HG03575 (cell line): ENCODE measurements at regions not wholly inside any gene's neighbourhood (a gene's known extent, or its start where the extent isn't known, plus 50 kb on each side); places are given as distances from the start of the nearest gene placed in this dataset.
"Not testable (repeated sequence)": the region's sequence is repeated elsewhere in the genome, so short reads cannot be mapped to it uniquely, and the experiment has no call there.

Experiments
- ATAC-seq: cut with Tn5 transposase; IDR thresholded peaks from one replicate; pipeline ENCODE4 v1.9.1; 2021; ENCODE audit not compliant: unreplicated experiment, insufficient number of reproducible peaks, low FRiP score; ENCODE audit errors: extremely low read depth

- ATAC-seq: no peak
Observed at GRCh38 chr10:109070492-109070891, 852.8 kb downstream of the XPNPEP1 start.

GRCh38 chr10:109067031-109067430 is 856.3 kb downstream of the XPNPEP1 start:
- no peak for ATAC-seq

GRCh38 chr10:109065821-109066220 is 857.5 kb downstream of the XPNPEP1 start:
- ATAC-seq: no peak

- ATAC-seq: no peak
Observed at GRCh38 chr10:109062371-109062770, 860.9 kb downstream of the XPNPEP1 start.

GRCh38 chr10:109055243-109055642 is 868.1 kb downstream of the XPNPEP1 start:
- ATAC-seq: no peak

- no peak for ATAC-seq
Observed at GRCh38 chr10:109047856-109048255, 875.5 kb downstream of the XPNPEP1 start.

- not testable (repeated sequence) for ATAC-seq
Observed at GRCh38 chr10:109046427-109046826, 876.9 kb downstream of the XPNPEP1 start.

GRCh38 chr10:109040622-109041021 is 882.7 kb downstream of the XPNPEP1 start:
- ATAC-seq: no peak

GRCh38 chr10:109037978-109038377 is 885.3 kb downstream of the XPNPEP1 start:
- no peak for ATAC-seq

GRCh38 chr10:109030581-109031210 is 892.6 kb downstream of the XPNPEP1 start:
- no peak for ATAC-seq

- no peak for ATAC-seq
Observed at GRCh38 chr10:109029870-109030269, 893.4 kb downstream of the XPNPEP1 start.

- ATAC-seq: no peak
Observed at GRCh38 chr10:109027534-109028185, 895.7 kb downstream of the XPNPEP1 start.

- no peak for ATAC-seq
Observed at GRCh38 chr10:109025172-109025571, 898.1 kb downstream of the XPNPEP1 start.

GRCh38 chr10:109022417-109023049 is 900.8 kb downstream of the XPNPEP1 start:
- no peak for ATAC-seq

GRCh38 chr10:109019001-109019424 is 904.3 kb downstream of the XPNPEP1 start:
- ATAC-seq: no peak

GRCh38 chr10:109007514-109007913 is 915.8 kb downstream of the XPNPEP1 start:
- ATAC-seq: no peak

GRCh38 chr10:108990441-108990840 is 932.9 kb downstream of the XPNPEP1 start:
- ATAC-seq: no peak

GRCh38 chr10:108989976-108990375 is 933.3 kb downstream of the XPNPEP1 start:
- no peak for ATAC-seq

- ATAC-seq: no peak
Observed at GRCh38 chr10:108982159-108982558, 941.2 kb downstream of the XPNPEP1 start.

- ATAC-seq: no peak
Observed at GRCh38 chr10:108980869-108981268, 942.4 kb downstream of the XPNPEP1 start.
